SJSA1 (cell line): ENCODE measurements at regions not wholly inside any gene's neighbourhood (a gene's known extent, or its start where the extent isn't known, plus 50 kb on each side); places are given as distances from the start of the nearest gene placed in this dataset.

Source experiments
- DNase-seq, 2 experiments: peaks; one replicate each; pipeline ENCODE4 v3.0.0-alpha.2; 2015 to 2020; ENCODE audit warnings: low spot score in 2 of 2, low read depth in 1 of 2
- H3K27ac ChIP-seq: fragments of 250-450 bp; sonication (Bioruptor Pico); 2 replicates; pipeline ENCODE4 v1.5.1; 2020; ENCODE audit warnings: mild to moderate bottlenecking, moderate library complexity
- H3K27me3 ChIP-seq: fragments of 250-450 bp; sonication (Bioruptor Pico); replicated peaks from 2 replicates; pipeline ENCODE4 v1.5.1; 2020; ENCODE audit warnings: mild to moderate bottlenecking, moderate library complexity
- H3K36me3 ChIP-seq: fragments of 250-450 bp; sonication (Bioruptor Pico); 2 replicates; pipeline ENCODE4 v1.5.1; 2020; ENCODE audit warnings: mild to moderate bottlenecking
- H3K4me1 ChIP-seq: fragments of 250-450 bp; sonication (Bioruptor Pico); replicated peaks from 2 replicates; pipeline ENCODE4 v1.6.1; 2021; ENCODE audit warnings: mild to moderate bottlenecking
- H3K4me3 ChIP-seq: fragments of 250-450 bp; sonication (Bioruptor Pico); 2 replicates; pipeline ENCODE4 v1.5.1; 2020; ENCODE audit warnings: mild to moderate bottlenecking
- H3K9me3 ChIP-seq: fragments of 250-450 bp; sonication (Bioruptor Pico); replicated peaks from 2 replicates; pipeline ENCODE4 v1.5.1; 2020; ENCODE audit warnings: mild to moderate bottlenecking

DNA sequence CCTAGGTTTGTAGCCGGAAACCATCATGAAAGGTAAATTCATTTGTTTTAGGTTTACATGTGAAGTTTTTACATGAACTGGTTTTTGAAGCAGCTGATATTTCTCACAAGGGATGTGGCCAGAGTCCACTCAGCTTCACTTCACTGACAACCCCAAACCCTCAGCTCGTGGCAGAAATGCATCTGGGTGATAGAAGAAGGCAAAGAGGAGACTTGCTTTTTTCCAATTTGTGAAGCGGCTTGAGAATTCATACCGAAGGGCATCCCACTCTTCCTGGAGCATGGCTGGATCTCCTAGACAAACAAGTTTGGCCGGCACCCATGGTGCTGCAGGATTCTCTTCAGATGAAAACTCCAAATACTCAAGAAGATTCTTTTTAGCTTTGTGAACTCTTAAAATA, 392.8 kb upstream of the CNR1 start:
- DNase-seq, result no peak
- no peak overlapping the region for H3K27ac ChIP-seq
- H3K4me3 ChIP-seq, result no peak overlapping the region
- no peaks in the 10 kb centered on the region for H3K4me1 ChIP-seq
- no peaks in the 10 kb centered on the region for H3K9me3 ChIP-seq
- no peaks in the 10 kb centered on the region for H3K36me3 ChIP-seq
- no peaks in the 10 kb centered on the region for H3K27me3 ChIP-seq

DNA sequence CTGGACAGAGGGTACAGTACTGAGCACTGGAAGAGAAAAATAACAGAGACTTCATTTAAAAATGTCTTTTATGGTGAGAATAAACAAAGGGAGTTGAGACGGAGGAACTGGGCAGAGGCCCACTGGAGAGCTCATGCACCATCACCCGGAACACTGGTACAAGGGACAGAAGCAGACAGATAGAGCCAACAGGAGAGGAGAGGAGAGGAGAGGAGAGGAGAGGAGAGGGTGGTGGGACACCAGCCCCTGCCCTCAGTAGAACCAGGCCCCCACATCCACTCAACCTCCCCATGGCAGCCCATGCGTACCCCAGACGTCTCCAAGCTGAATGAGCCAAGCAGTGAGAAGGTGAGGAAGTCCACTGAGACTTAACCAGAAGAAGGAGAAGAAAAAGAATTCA, 390.5 kb upstream of the CNR1 start:
- H3K4me3 ChIP-seq, result no peak overlapping the region
- H3K27me3 ChIP-seq, result no peaks in the 10 kb centered on the region
- H3K9me3 ChIP-seq, result no peaks in the 10 kb centered on the region
- no peaks in the 10 kb centered on the region for H3K4me1 ChIP-seq
- H3K36me3 ChIP-seq, result no peaks in the 10 kb centered on the region
- no peak overlapping the region for H3K27ac ChIP-seq
- DNase-seq, result no peak

DNA sequence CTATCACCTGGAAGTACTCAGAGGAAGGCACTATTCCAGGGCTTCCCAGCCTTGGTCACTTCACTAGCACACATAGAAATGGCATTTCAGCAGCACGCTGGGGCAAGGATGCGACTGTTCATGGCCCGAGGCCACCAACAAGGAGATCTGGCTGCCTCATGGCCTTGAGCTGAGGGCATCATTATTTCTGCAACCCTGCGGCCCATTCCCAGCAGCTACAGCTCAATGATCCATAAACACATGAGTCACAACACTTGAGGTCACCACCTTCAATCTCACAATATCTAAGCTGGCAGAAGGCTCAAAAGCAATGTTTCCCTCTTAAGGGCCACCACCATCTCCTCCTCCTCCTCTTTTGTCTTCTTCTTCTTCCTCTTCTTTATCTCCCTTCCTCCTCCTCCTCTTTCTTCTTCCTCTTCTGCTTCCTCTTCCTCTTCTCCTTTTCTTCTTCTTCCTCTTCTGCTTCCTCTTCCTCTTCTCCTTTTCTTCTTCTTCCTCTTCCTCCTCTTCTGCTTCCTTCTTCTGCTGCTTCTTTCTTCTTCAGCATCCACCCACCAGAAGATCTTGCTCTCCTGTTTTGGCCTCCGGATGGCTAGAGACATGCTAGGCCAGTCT, 382.9 kb upstream of the CNR1 start:
- Histone ChIP-seq H3K9me3 (no peaks in the 10 kb centered on the region), H3K27ac (no peak overlapping the region), H3K4me3 (no peak overlapping the region), H3K36me3 (no peaks in the 10 kb centered on the region), H3K4me1 (no peaks in the 10 kb centered on the region), H3K27me3 (0 out of 2 replicates have a peak, but pooled peaks cover 3% of the 10 kb centered on the region)
- no peak for DNase-seq

DNA sequence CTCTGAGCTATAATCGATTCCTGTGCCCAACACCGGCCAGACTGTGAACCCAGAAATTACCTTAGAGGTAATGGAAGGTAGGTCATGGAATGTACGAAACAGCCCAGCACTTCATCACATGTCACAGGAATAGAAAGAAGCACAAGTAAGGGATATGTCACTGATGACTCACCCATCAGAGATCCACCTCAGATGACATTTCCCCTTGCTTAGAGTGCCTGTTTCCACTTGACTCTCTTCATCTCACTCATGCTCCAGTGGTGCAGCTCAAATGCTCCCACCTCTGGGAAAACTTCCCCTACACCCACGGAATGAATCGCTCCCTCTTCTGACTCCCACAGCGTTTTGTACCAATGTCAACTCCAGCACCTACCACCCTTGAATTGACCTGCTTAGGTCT, 381.6 kb upstream of the CNR1 start:
- DNase-seq, result no peak
- H3K27ac ChIP-seq, result no peak overlapping the region
- H3K27me3 ChIP-seq, result 0 out of 2 replicates have a peak, but pooled peaks cover 3% of the 10 kb centered on the region
- H3K36me3 ChIP-seq, result no peaks in the 10 kb centered on the region
- no peak overlapping the region for H3K4me3 ChIP-seq
- no peaks in the 10 kb centered on the region for H3K4me1 ChIP-seq
- H3K9me3 ChIP-seq, result no peaks in the 10 kb centered on the region

DNA sequence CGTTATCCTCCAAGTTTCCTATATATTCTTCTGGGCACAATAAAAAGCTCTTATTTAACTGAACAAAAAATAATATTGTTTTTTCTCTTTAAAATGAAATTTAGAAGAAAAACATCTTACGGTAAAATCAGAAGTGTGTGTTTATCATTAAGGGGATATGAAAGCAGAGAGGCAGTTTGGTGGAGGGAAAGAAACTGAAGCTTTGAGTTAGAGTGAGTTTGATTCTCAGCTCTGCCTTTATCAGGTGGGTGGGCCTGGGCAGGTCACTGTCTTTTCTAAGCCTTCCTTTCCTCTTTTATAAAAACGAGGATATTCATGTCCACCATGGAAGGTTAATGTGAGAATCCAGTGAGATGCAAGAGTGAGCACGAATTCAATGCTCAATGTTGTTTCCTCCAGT, 379.8 kb upstream of the CNR1 start:
- H3K9me3 ChIP-seq, result no peaks in the 10 kb centered on the region
- 0 out of 2 replicates have a peak, but pooled peaks cover 3% of the 10 kb centered on the region for H3K27me3 ChIP-seq
- DNase-seq, result no peak
- H3K36me3 ChIP-seq, result no peaks in the 10 kb centered on the region
- no peak overlapping the region for H3K27ac ChIP-seq
- H3K4me3 ChIP-seq, result no peak overlapping the region
- H3K4me1 ChIP-seq, result no peaks in the 10 kb centered on the region

DNA sequence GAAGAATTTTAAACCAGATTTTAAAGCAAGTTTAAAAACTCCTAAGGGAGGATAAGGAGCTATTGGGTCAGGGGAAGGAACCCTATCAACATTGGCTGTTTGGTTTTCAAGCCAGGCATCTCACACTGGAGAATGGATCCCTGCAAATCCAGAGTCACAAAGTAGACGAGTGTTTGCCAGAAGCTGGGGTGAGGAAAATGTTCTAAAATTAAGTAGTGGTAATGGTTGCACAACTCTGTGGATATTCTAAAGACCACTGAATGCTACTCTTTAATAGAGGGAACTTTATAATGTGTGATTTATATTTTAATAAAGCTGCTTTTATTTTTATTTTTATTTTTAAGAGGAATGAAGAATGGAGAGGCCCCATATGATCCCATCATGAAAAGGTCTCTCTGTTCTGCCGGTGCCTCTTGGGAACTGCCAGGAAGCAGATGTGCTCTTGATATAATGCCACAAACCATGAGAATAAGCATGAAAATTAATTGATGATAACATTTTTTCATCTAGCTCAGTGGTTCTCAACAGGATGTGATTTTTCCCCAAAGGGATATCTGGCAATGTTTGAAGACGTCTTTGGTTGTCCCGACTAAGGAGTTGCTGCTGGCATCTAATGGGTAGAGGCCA, 379.0 kb upstream of the CNR1 start:
- no peak overlapping the region for H3K4me3 ChIP-seq
- no peaks in the 10 kb centered on the region for H3K36me3 ChIP-seq
- no peaks in the 10 kb centered on the region for H3K4me1 ChIP-seq
- DNase-seq, result no peak
- no peaks in the 10 kb centered on the region for H3K9me3 ChIP-seq
- H3K27me3 ChIP-seq, result 0 out of 2 replicates have a peak, but pooled peaks cover 3% of the 10 kb centered on the region
- H3K27ac ChIP-seq, result no peak overlapping the region

DNA sequence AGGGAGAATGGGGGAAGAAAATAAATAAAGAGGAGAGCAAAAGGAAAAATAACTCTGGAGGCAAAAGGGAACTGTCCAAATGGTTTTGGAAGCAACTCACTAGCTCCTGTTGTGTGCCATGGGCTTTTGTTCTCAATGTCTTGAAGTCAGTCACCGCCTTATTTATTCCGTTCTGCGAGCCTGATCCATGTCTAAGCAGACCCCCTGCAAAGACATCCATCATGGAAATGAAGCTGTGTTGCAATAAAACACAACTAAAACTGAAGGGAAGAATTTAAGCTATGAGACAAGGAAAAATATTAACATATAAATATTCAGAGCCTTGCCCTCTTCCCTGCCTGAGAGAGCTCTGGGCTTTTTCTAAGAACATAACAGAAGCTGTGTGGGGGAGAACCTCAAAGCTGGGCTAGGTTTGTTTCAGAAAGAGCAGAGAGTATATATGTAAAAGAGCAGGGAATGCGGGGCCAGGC, 373.2 kb upstream of the CNR1 start:
- no peaks in the 10 kb centered on the region for H3K9me3 ChIP-seq
- no peak for DNase-seq
- H3K4me3 ChIP-seq, result no peak overlapping the region
- no peaks in the 10 kb centered on the region for H3K36me3 ChIP-seq
- H3K4me1 ChIP-seq, result no peaks in the 10 kb centered on the region
- H3K27me3 ChIP-seq, result no peaks in the 10 kb centered on the region
- H3K27ac ChIP-seq, result no peak overlapping the region

DNA sequence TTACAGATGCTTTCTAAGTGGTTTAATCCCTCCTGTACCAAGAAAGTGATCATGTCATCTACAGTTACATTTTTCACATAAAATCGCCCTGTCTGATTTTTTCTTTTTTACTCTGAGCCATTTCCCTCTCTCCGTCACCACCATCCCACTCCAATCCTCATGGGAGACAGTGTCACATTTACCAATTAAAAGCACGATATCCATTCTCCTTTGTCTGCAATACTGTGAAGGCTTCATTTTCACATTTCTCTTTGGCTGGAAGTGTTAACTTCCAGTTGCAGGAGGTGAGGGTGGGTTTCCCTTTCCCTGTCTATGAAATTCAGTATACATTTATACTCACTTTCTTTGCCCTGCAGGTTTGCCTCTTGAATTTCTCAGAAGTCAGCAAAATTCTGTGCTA, 372.7 kb upstream of the CNR1 start:
- Histone ChIP-seq H3K4me1 (no peaks in the 10 kb centered on the region), H3K36me3 (no peaks in the 10 kb centered on the region), H3K27ac (no peak overlapping the region), H3K4me3 (no peak overlapping the region), H3K9me3 (no peaks in the 10 kb centered on the region), H3K27me3 (no peaks in the 10 kb centered on the region)
- DNase-seq, result no peak

DNA sequence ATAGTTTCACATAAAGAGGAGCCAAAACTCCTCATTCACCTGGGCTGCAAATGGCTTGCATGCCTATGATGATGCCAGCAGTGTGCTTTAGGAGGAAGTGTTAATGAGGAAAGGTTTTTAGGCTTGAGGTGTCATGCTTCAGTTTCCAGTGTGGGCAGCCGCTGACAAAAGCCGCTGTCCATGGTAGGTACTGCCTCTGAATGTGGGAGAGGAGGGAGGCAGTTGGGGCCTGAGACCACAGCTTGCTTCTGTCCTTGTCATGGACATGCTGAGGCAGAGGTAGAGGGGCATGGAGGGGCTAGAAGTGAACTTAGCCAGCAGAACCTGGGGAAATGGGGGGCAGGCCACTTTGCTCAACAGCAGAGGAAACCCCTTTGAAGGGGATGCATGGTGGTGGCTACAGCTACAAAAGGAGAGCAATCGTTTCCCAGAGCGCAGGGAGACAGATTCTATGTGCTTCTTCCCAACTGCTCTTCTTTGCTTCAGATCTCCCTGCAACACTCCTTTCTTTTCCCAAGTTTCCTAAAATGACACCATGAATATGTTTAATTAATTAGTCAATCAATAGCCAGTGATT, 372.1 kb upstream of the CNR1 start:
- no peak overlapping the region for H3K4me3 ChIP-seq
- no peaks in the 10 kb centered on the region for H3K27me3 ChIP-seq
- no peaks in the 10 kb centered on the region for H3K9me3 ChIP-seq
- H3K27ac ChIP-seq, result no peak overlapping the region
- H3K36me3 ChIP-seq, result no peaks in the 10 kb centered on the region
- H3K4me1 ChIP-seq, result no peaks in the 10 kb centered on the region
- DNase-seq, result no peak

DNA sequence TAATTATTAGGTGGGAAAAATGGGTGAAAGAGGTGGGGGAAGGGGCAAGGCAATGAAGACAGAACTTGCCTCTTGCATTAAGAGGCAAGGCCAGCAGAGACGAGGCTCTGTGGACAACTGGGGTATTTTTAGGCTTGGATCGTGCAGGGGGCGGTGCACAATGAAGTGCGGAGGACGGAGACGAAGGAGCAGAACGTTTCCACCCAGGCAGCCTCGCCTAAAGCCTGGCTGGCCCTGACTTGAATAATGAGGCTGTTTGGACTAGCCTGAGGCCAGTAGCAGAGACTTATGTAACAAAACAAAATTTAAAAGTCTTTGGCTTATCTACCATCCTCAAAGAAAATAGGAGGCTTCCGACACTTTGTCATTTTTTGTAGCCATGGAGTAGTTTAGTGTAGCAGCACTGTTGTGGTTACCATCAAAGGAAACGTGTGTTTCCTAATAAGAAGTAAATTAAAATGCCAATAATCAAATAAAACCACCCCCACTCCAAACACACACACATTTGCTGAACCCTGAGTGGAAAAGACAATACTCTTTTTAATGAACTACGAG, 370.0 kb upstream of the CNR1 start:
- no peaks in the 10 kb centered on the region for H3K36me3 ChIP-seq
- H3K4me1 ChIP-seq, result no peaks in the 10 kb centered on the region
- H3K27me3 ChIP-seq, result 0 out of 2 replicates have a peak, but pooled peaks cover 3% of the 10 kb centered on the region
- H3K4me3 ChIP-seq, result no peak overlapping the region
- DNase-seq, result no peak
- no peaks in the 10 kb centered on the region for H3K9me3 ChIP-seq
- H3K27ac ChIP-seq, result no peak overlapping the region

DNA sequence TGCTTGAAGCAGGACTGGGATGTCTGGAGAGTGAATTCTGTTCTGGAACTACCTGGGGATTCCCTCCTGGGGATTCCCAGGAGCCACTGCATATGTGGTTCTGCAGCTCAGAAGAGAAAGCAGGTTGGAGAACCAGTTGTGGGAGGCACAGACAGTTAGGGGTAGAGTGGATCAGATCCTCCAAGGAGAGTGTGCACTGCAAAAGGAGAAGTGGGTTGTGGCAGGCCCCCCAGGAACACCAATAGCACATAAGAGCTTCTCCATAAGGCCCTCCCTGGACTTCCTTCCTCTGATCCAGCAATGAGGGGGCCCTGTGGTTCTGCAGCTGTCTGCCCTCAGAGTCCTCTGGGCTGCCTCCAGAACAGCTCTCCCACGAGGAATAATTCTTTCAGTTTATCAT, 369.2 kb upstream of the CNR1 start:
- Histone ChIP-seq H3K27me3 (0 out of 2 replicates have a peak, but pooled peaks cover 3% of the 10 kb centered on the region), H3K9me3 (no peaks in the 10 kb centered on the region), H3K4me3 (no peak overlapping the region), H3K4me1 (no peaks in the 10 kb centered on the region), H3K27ac (no peak overlapping the region), H3K36me3 (no peaks in the 10 kb centered on the region)
- DNase-seq, result no peak

DNA sequence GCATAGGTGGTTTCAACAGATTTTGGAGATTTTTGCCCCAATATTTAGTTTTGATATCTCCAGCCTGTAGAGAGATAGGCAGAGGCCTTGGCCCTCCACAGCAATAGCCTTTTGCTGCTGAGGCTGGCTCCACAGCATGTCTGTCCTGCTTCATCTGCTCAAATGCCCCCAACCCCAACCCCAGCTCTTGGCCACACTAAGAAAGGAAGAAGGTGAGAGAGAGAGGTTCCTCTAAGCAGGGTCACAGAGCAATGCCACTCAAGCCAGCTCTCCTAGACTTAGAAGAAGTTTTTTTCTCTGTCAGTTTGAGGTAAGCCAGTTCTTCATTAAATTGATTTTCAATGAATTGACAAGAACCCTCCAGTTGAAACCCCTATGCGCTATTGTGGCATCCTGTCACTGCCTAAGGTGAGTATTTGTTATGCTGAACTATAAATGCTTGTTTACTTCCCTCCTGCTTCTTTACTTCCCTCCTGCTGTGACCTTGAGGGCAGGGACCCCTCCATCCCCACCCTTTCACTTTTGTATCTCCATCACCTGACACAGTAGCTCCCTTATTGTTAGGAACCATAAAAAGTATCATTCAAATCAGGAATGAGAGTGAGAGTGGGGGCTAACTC, 366.2 kb upstream of the CNR1 start:
- no peak overlapping the region for H3K27ac ChIP-seq
- no peaks in the 10 kb centered on the region for H3K36me3 ChIP-seq
- H3K27me3 ChIP-seq, result 0 out of 2 replicates have a peak, but pooled peaks cover 3% of the 10 kb centered on the region
- no peaks in the 10 kb centered on the region for H3K4me1 ChIP-seq
- H3K9me3 ChIP-seq, result no peaks in the 10 kb centered on the region
- no peak for DNase-seq
- H3K4me3 ChIP-seq, result no peak overlapping the region

DNA sequence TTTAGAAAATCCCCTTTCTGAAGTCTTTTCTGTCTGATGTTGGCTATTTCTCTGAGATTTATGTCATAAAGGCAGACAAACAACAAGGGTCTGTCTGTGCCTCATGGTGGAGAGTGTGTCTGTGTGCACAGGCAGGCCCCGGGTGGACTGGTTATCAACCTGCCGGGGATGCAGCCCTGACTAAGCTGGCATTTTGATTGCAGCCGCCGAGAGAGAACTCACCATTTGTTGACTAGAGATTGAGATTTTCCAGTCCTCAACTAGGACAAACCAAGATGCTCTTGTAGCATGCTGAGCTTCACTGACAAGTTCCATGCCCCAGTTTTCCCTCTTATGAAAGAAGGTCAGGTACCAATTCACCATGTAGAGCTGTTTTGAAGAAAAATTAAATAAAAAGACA, 363.6 kb upstream of the CNR1 start:
- Histone ChIP-seq H3K4me1 (no peaks in the 10 kb centered on the region), H3K4me3 (no peak overlapping the region), H3K9me3 (no peaks in the 10 kb centered on the region), H3K27ac (no peak overlapping the region), H3K36me3 (no peaks in the 10 kb centered on the region), H3K27me3 (0 out of 2 replicates have a peak, but pooled peaks cover 3% of the 10 kb centered on the region)
- DNase-seq, result no peak

DNA sequence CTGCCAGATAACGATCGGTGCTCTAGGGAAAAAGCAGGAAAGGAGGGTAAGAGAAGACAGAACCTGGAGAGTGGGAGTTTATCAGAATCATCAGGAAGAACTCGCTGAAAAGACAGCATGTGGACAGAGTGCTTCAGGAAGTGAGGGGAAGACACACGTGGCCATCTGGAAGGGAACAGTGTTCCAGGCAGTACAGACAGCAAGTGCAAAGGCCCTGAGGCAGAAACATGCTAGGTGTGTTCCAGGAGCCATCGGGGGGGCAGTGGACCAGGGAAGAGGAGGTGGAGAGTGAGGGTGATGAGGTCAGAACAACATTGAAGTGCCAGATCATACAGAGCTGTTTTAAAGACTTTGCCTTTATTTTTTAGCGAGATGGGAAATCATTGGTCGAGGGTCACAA, 354.3 kb upstream of the CNR1 start:
- Histone ChIP-seq H3K27ac (no peak overlapping the region), H3K4me1 (no peaks in the 10 kb centered on the region), H3K9me3 (0 out of 2 replicates have a peak, but pooled peaks cover 2% of the 10 kb centered on the region), H3K4me3 (no peak overlapping the region), H3K36me3 (no peaks in the 10 kb centered on the region), H3K27me3 (no peaks in the 10 kb centered on the region)
- no peak for DNase-seq
